GM12878 (cell line): ENCODE measurements at regions not wholly inside any gene's neighbourhood (a gene's known extent, or its start where the extent isn't known, plus 50 kb on each side); places are given as distances from the start of the nearest gene placed in this dataset.

ENCODE experiments used
- ATAC-seq: fragments of 200-7000 bp; cut with Tn5 transposase; 3 replicates; pipeline ENCODE4 v1.9.1; 2020; ENCODE audit warnings: mild to moderate bottlenecking, moderate library complexity
- BruUV-seq: library from RNA; stranded (reverse); fragments of 400-500 nt; replicated peaks from 2 replicates; lab custom pipeline; 2021; lab: Mats Ljungman, UMichigan
- CTCF ChIA-PET: fragments of 300-600 bp; sonication (Branson Sonifier 250); formaldehyde crosslinking; extraction: SDS; loops from one replicate; lab custom pipeline; 2021; ENCODE audit warnings: inconsistent platforms; lab: Yijun Ruan, JAX
- POLR2A ChIA-PET: fragments of 350-600 bp; formaldehyde crosslinking; extraction: SDS; loops from one replicate; lab custom pipeline; 2021; ENCODE audit warnings: inconsistent platforms; lab: Charles Lee
- RAD21 ChIA-PET: fragments of 300-600 bp; sonication (Branson Sonifier 250); formaldehyde crosslinking; loops from one replicate; lab custom pipeline; 2023; ENCODE audit warnings: antibody characterized with exemption; ENCODE audit not compliant: unreplicated experiment; lab: Charles Lee
- SMC1A ChIA-PET: fragments of 300-600 bp; sonication (Branson Sonifier 250); formaldehyde crosslinking; loops from one replicate; lab custom pipeline; 2023; ENCODE audit not compliant: unreplicated experiment, uncharacterized antibody; lab: Charles Lee
- DNase-seq: peaks from one replicate; pipeline ENCODE4 v3.0.0-alpha.2; 2011; ENCODE audit warnings: low read depth, low spot score
- FAIRE-seq: peaks from 3 replicates; lab custom pipeline; 2011; peaks lifted over from hg19 to GRCh38; lab: Jason Lieb, UNC
- H2AFZ ChIP-seq: 2 replicates; pipeline ENCODE4 v1.6.0; 2011; ENCODE audit warnings: low read depth, low read length, control low read depth; ENCODE audit not compliant: control insufficient read depth
- H3K27ac ChIP-seq: 2 replicates; pipeline ENCODE4 v1.5.1; 2011; ENCODE audit warnings: control low read depth; ENCODE audit not compliant: control insufficient read depth, insufficient read depth
- H3K27me3 ChIP-seq, 2 experiments: replicated peaks in 1 of 2; 2 replicates each; pipeline versions ENCODE4 v1.6.0 to v1.6.1; 2011; ENCODE audit warnings: low read length in 1 of 2; ENCODE audit not compliant: control insufficient read depth in 2 of 2, insufficient read depth in 2 of 2
- H3K36me3 ChIP-seq, 2 experiments: 2 replicates each; pipeline ENCODE4 v1.5.1; 2011; ENCODE audit warnings: low read length in 1 of 2; ENCODE audit not compliant: control insufficient read depth in 2 of 2, insufficient read depth in 2 of 2
- H3K4me1 ChIP-seq: 2 replicates; pipeline ENCODE4 v1.6.1; 2011; ENCODE audit warnings: mild to moderate bottlenecking, low read length, moderate library complexity, mixed read lengths; ENCODE audit not compliant: control insufficient read depth, insufficient read depth
- H3K4me2 ChIP-seq: 2 replicates; pipeline ENCODE4 v1.6.0; 2011; ENCODE audit warnings: control low read depth; ENCODE audit not compliant: control insufficient read depth, insufficient read depth
- H3K4me3 ChIP-seq: fragments of 200-600 bp; sonication (generic); 2 replicates; pipeline ENCODE4 v1.5.1; 2016
- H3K79me2 ChIP-seq: 2 replicates; pipeline ENCODE4 v1.6.0; 2011; ENCODE audit warnings: low read length; ENCODE audit not compliant: control insufficient read depth, insufficient read depth
- H3K9ac ChIP-seq: 2 replicates; pipeline ENCODE4 v1.8.0; 2011; ENCODE audit warnings: low read length, control low read depth, mixed read lengths; ENCODE audit not compliant: control insufficient read depth, insufficient read depth
- H3K9me3 ChIP-seq: replicated peaks from 3 replicates; pipeline ENCODE4 v1.5.1; 2011; ENCODE audit warnings: mild to moderate bottlenecking, low read length; ENCODE audit not compliant: control insufficient read depth, insufficient read depth
- H4K20me1 ChIP-seq: 2 replicates; pipeline ENCODE4 v1.6.0; 2011; ENCODE audit not compliant: control insufficient read depth, insufficient read depth
- CEBPB ChIP-seq, 2 experiments: fragments of 150-350 bp in 1 of 2; IDR thresholded peaks; 2 replicates each; pipeline ENCODE4 v1.6.1; 2012 to 2014; ENCODE audit warnings: low read depth in 2 of 2, low read length in 2 of 2, borderline replicate concordance in 1 of 2, inconsistent platforms in 1 of 2
- EP300 ChIP-seq, 2 experiments: fragments of 150-350 bp in 1 of 2; IDR thresholded peaks; 2 replicates each; pipeline ENCODE4 v1.6.1; 2011 to 2012; ENCODE audit warnings: low read depth in 2 of 2, low read length in 2 of 2, borderline replicate concordance in 1 of 2, improper control_type of control experiment in 1 of 2, inconsistent platforms in 1 of 2; ENCODE audit not compliant: control insufficient read depth in 1 of 2
- WGBS: methylation state at CpG from one replicate; pipeline ENCODE4 v1.1.6; 2016; ENCODE audit warnings: low lambda C conversion rate; ENCODE audit not compliant: insufficient replicate concordance, insufficient coverage; ENCODE audit errors: missing lambda C conversion rate; 5-methylcytosine and 5-hydroxymethylcytosine counted together
- in situ Hi-C: fragments of 300-500 bp; cut with MboI; formaldehyde crosslinking; loops from 9 replicates; pipeline ENCODE4 v1.14.3; 2018; ENCODE audit warnings: mixed read lengths
- intact Hi-C: fragments of 100-400 bp; cut with micrococcal nuclease; formaldehyde crosslinking; loops from one replicate; pipeline ENCODE4 v1.14.2; 2022; ENCODE audit not compliant: unreplicated experiment
- TF ChIP-seq, protein P1 (sequence below): fragments of 450-650 bp; IDR thresholded peaks from 2 replicates; pipeline ENCODE4 v1.6.1; 2017; ENCODE audit warnings: borderline replicate concordance
- TF ChIP-seq, protein P2 (sequence below): fragments of 450-650 bp; IDR thresholded peaks from 2 replicates; pipeline ENCODE4 v1.6.1; 2018; ENCODE audit warnings: mild to moderate bottlenecking, low read depth, moderate library complexity; ENCODE audit not compliant: partially characterized antibody

DNA sequence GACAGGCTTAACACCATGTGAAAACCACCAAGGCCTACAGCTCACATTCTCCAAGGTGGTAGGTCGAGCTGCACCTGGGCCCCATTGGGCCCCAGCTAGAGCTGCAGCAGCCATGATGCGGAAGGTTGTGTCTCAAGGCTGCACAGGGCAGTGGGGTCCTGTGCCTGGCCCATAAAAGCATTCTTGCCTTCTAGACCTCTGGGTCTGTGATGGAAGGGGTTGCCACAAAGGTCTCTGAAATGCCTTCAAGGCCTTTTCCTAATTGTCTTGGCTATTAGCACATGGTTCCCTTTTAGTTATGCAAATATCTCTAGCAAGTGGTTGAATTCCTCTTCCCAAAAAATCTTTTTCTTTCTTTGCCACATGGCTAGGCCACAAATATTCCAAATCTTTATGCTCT, 52.5 kb upstream of the C11orf58 start:
- Histone ChIP-seq H3K4me2 (no peak overlapping the region), H2AFZ (no peak overlapping the region), H3K9me3 (no peaks in the 10 kb centered on the region), H3K4me3 (no peak overlapping the region), H3K79me2 (no peaks in the 10 kb centered on the region), H3K27ac (no peak overlapping the region), H3K9ac (no peak overlapping the region)
- SMC1A ChIA-PET, result no interaction called here
- CTCF ChIA-PET, result no interaction called here
- no TSS peak for BruUV-seq
- in situ Hi-C loops (no loop called here), intact Hi-C loops (no loop called here)
- no peak for FAIRE-seq
- TF ChIP-seq, protein P1, sequence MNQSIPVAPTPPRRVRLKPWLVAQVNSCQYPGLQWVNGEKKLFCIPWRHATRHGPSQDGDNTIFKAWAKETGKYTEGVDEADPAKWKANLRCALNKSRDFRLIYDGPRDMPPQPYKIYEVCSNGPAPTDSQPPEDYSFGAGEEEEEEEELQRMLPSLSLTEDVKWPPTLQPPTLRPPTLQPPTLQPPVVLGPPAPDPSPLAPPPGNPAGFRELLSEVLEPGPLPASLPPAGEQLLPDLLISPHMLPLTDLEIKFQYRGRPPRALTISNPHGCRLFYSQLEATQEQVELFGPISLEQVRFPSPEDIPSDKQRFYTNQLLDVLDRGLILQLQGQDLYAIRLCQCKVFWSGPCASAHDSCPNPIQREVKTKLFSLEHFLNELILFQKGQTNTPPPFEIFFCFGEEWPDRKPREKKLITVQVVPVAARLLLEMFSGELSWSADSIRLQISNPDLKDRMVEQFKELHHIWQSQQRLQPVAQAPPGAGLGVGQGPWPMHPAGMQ, result no peak
- TF ChIP-seq EP300 (IDR thresholded peaks at IDR 0.05; ENCODE audit: borderline replicate concordance in 1 of 2, control insufficient read depth in 1 of 2, low read depth in 2 of 2, low read length in 2 of 2) (no peak), CEBPB (IDR thresholded peaks at IDR 0.05; ENCODE audit: borderline replicate concordance in 1 of 2, low read depth in 2 of 2, low read length in 2 of 2) (no peak)
- TF ChIP-seq, protein P2, sequence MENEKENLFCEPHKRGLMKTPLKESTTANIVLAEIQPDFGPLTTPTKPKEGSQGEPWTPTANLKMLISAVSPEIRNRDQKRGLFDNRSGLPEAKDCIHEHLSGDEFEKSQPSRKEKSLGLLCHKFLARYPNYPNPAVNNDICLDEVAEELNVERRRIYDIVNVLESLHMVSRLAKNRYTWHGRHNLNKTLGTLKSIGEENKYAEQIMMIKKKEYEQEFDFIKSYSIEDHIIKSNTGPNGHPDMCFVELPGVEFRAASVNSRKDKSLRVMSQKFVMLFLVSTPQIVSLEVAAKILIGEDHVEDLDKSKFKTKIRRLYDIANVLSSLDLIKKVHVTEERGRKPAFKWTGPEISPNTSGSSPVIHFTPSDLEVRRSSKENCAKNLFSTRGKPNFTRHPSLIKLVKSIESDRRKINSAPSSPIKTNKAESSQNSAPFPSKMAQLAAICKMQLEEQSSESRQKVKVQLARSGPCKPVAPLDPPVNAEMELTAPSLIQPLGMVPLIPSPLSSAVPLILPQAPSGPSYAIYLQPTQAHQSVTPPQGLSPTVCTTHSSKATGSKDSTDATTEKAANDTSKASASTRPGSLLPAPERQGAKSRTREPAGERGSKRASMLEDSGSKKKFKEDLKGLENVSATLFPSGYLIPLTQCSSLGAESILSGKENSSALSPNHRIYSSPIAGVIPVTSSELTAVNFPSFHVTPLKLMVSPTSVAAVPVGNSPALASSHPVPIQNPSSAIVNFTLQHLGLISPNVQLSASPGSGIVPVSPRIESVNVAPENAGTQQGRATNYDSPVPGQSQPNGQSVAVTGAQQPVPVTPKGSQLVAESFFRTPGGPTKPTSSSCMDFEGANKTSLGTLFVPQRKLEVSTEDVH, result no peak
- TF ChIP-seq, all 136 proteins: peak for 0
- no peaks in the 10 kb centered on the region for H4K20me1 ChIP-seq
- no peak for ATAC-seq
- H3K27me3 ChIP-seq, result no peaks in the 10 kb centered on the region
- ChIA-PET POLR2A (no interaction called here), RAD21 (no interaction called here)
- 37% methylated on average over 2 of the region's 2 CpGs for WGBS
- no peaks in the 10 kb centered on the region for H3K36me3 ChIP-seq
- H3K4me1 ChIP-seq, result no peaks in the 10 kb centered on the region
- no peak for DNase-seq
